HEK293 (cell line): ENCODE measurements at regions not wholly inside any gene's neighbourhood (a gene's known extent, or its start where the extent isn't known, plus 50 kb on each side); places are given as distances from the start of the nearest gene placed in this dataset.

Experiments used
- CTCF ChIA-PET: fragments of 350-600 bp; formaldehyde crosslinking; extraction: SDS; loops from one replicate; lab custom pipeline; 2021; ENCODE audit warnings: antibody characterized with exemption; lab: Yijun Ruan, JAX
- POLR2A ChIA-PET: fragments of 300-600 bp; formaldehyde crosslinking; extraction: SDS; loops from one replicate; lab custom pipeline; 2020; ENCODE audit warnings: antibody characterized with exemption, inconsistent platforms; lab: Yijun Ruan, JAX
- H3K27ac ChIP-seq: fragments of 200-500 bp; sonication (Bioruptor generic); 2 replicates; pipeline ENCODE4 v1.5.1; 2014; ENCODE audit warnings: low read depth, low read length, control low read depth, inconsistent platforms; ENCODE audit errors: extremely low read depth
- H3K36me3 ChIP-seq, 2 experiments: fragments of 200-500 bp in 1 of 2; sonication (Bioruptor generic) in 1 of 2; 1 replicate in 1 of 2; 2 replicates in 1 of 2; pipeline ENCODE4 v1.5.1; 2014 to 2017; ENCODE audit warnings: inconsistent platforms in 2 of 2, low read length in 2 of 2; ENCODE audit not compliant: control insufficient read depth in 2 of 2, insufficient read depth in 1 of 2
- H3K4me1 ChIP-seq: fragments of 200-500 bp; sonication (Bioruptor generic); 2 replicates; pipeline ENCODE4 v1.5.1; 2014; ENCODE audit warnings: mild to moderate bottlenecking, low read length, inconsistent platforms; ENCODE audit not compliant: control insufficient read depth, insufficient read depth
- H3K4me3 ChIP-seq: 2 replicates; pipeline ENCODE4 v1.5.1; 2011; ENCODE audit warnings: low read depth, mild to moderate bottlenecking, control low read depth, low read length, moderate library complexity
- H3K9me3 ChIP-seq: fragments of 200-500 bp; sonication (Bioruptor generic); 2 replicates; pipeline ENCODE4 v1.5.1; 2014; ENCODE audit warnings: low read depth, low read length, inconsistent platforms; ENCODE audit not compliant: control insufficient read depth, insufficient read depth
- PRDM10 ChIP-seq: fragments of 450-650 bp; formaldehyde crosslinking; IDR thresholded peaks from 2 replicates; pipeline ENCODE4 v1.5.1; 2016; ENCODE audit warnings: missing biosample characterization, missing genetic modification characterization
- ZBTB11 ChIP-seq: fragments of 450-650 bp; formaldehyde crosslinking; conservative IDR thresholded peaks from 2 replicates; pipeline ENCODE4 v1.5.1; 2016; ENCODE audit warnings: low read depth, missing biosample characterization, missing genetic modification characterization
- ZBTB20 ChIP-seq: fragments of 450-650 bp; formaldehyde crosslinking; IDR thresholded peaks from 2 replicates; pipeline ENCODE4 v1.5.1; 2016; ENCODE audit warnings: missing biosample characterization, missing genetic modification characterization
- ZNF221 ChIP-seq: fragments of 450-650 bp; formaldehyde crosslinking; IDR thresholded peaks from 2 replicates; pipeline ENCODE4 v1.5.1; 2017; ENCODE audit warnings: missing biosample characterization, missing genetic modification characterization, borderline replicate concordance
- ZNF366 ChIP-seq: fragments of 450-650 bp; formaldehyde crosslinking; conservative IDR thresholded peaks from 2 replicates; pipeline ENCODE4 v1.5.1; 2016; ENCODE audit warnings: missing biosample characterization, missing genetic modification characterization
- ZNF529 ChIP-seq: fragments of 450-650 bp; formaldehyde crosslinking; IDR thresholded peaks from 2 replicates; pipeline ENCODE4 v1.5.1; 2017; ENCODE audit warnings: missing genetic modification characterization, missing biosample characterization; ENCODE audit not compliant: insufficient replicate concordance
- ZNF600 ChIP-seq: fragments of 450-650 bp; formaldehyde crosslinking; IDR thresholded peaks from 2 replicates; pipeline ENCODE4 v1.5.1; 2016; ENCODE audit warnings: missing biosample characterization, missing genetic modification characterization
- ZNF629 ChIP-seq: fragments of 450-650 bp; formaldehyde crosslinking; IDR thresholded peaks from 2 replicates; pipeline ENCODE4 v1.5.1; 2017; ENCODE audit warnings: missing biosample characterization, missing genetic modification characterization
- TF ChIP-seq, protein P1 (sequence below): fragments of 450-650 bp; formaldehyde crosslinking; IDR thresholded peaks from 2 replicates; pipeline ENCODE4 v1.5.1; 2017; ENCODE audit warnings: missing biosample characterization, mild to moderate bottlenecking, missing genetic modification characterization, moderate library complexity
- TF ChIP-seq, protein P2 (sequence below): fragments of 450-650 bp; formaldehyde crosslinking; IDR thresholded peaks from 2 replicates; pipeline ENCODE4 v1.5.1; 2016; ENCODE audit warnings: missing biosample characterization, missing genetic modification characterization

GRCh38 chr6:27836783-27837624, 75.2 kb downstream of the OR2B2 start (continued):
- peak; percentile 96 for TF ChIP-seq ZBTB11 (tag by site-specific recombination)
- TF ChIP-seq PRDM10 (tag by site-specific recombination) = peak; percentile 70
- peak; percentile 66; the same call in 1 of the 2 replicates for TF ChIP-seq ZNF366 (tag by site-specific recombination)
- peak; percentile 30; the same call in 1 of the 2 replicates for TF ChIP-seq ZNF629 (tag by site-specific recombination)
- TF ChIP-seq ZNF529 (tag by site-specific recombination) = no peak
- peak; percentile 60 for TF ChIP-seq ZNF600 (tag by site-specific recombination)
- TF ChIP-seq, protein P1, sequence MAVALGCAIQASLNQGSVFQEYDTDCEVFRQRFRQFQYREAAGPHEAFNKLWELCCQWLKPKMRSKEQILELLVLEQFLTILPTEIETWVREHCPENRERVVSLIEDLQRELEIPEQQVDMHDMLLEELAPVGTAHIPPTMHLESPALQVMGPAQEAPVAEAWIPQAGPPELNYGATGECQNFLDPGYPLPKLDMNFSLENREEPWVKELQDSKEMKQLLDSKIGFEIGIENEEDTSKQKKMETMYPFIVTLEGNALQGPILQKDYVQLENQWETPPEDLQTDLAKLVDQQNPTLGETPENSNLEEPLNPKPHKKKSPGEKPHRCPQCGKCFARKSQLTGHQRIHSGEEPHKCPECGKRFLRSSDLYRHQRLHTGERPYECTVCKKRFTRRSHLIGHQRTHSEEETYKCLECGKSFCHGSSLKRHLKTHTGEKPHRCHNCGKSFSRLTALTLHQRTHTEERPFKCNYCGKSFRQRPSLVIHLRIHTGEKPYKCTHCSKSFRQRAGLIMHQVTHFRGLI = no peak
- 0 out of 2 replicates have a peak, but pooled peaks have one; percentile 8 for TF ChIP-seq ZBTB20 (tag by site-specific recombination)
- TF ChIP-seq, protein P2, sequence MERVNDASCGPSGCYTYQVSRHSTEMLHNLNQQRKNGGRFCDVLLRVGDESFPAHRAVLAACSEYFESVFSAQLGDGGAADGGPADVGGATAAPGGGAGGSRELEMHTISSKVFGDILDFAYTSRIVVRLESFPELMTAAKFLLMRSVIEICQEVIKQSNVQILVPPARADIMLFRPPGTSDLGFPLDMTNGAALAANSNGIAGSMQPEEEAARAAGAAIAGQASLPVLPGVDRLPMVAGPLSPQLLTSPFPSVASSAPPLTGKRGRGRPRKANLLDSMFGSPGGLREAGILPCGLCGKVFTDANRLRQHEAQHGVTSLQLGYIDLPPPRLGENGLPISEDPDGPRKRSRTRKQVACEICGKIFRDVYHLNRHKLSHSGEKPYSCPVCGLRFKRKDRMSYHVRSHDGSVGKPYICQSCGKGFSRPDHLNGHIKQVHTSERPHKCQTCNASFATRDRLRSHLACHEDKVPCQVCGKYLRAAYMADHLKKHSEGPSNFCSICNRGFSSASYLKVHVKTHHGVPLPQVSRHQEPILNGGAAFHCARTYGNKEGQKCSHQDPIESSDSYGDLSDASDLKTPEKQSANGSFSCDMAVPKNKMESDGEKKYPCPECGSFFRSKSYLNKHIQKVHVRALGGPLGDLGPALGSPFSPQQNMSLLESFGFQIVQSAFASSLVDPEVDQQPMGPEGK (tag by site-specific recombination) = 0 out of 2 replicates have a peak, but pooled peaks have one; percentile 42

DNA sequence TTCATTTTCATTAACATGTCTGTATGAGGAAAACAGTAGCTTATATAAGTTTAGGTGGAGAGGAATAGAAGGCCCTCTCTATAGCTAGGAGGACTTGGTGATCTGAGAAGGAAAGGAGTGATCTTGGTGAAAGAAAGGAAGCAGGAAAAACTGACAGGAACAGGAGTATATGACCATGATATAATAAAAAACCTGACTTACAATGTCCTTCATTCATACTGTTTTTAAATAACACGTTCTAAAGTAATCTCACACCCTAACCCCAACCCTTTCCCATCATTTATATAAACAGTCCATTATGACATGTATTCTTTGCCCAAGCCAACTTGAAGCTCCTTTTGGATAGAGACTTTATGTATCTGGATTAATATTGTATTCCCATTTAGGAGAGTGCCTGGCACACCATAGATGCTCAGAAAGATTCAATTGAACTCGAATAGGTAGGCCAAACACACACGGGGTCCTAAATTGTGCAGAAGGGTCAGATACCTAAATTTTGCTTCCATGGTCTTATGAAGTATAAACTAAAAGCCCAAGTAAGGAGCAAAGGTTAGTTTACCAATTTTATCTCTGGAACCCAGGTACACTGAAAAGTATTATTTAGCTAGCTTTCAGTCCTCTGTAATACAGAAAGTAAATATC, 75.9 kb downstream of the OR2B2 start:
- H3K36me3 ChIP-seq = no peaks in the 10 kb centered on the region
- peak overlapping the region; percentile 90 for H3K27ac ChIP-seq
- peak overlapping the region; percentile 65 for H3K4me3 ChIP-seq
- no peaks in the 10 kb centered on the region for H3K9me3 ChIP-seq
- ChIA-PET POLR2A (interaction anchor here (1.2 to 6.4 kb wide), 9 partner anchors 13 to 1619 kb away, joined by 4 to 220 read pairs (median 88); a partner anchor contains a TSS), CTCF (interaction anchor here (0.5 to 5.1 kb wide), 5 partner anchors 17 to 525 kb away, joined by 4 to 38 read pairs (median 5); no protein-coding TSS in a partner anchor)
- no peaks in the 10 kb centered on the region for H3K4me1 ChIP-seq
- TF ChIP-seq ZNF366 (tag by site-specific recombination) (peak; percentile 43; the same call in 1 of the 2 replicates), ZNF221 (no peak)
